ENCODE measurements at regions not wholly inside any gene's neighbourhood (a gene's known extent, or its start where the extent isn't known, plus 50 kb on each side); places are given as distances from the start of the nearest gene placed in this dataset.
"Not testable (repeated sequence)": the region's sequence is repeated elsewhere in the genome, so short reads cannot be mapped to it uniquely, and the experiment has no call there.

GRCh38 chr16:88200896-88201185 lies 181.9 kb upstream of the ZNF469 start:
- no peak for DNase-seq (ENCODE audit: low read depth)

GRCh38 chr16:88201611-88202010 lies 181.1 kb upstream of the ZNF469 start:
- DNase-seq (ENCODE audit: low read depth) = not testable (repeated sequence)

- DNase-seq (ENCODE audit: low read depth) = no peak
Observed at GRCh38 chr16:88202207-88202745, 180.5 kb upstream of the ZNF469 start.

GRCh38 chr16:88202856-88203681 lies 179.7 kb upstream of the ZNF469 start:
- DNase-seq (ENCODE audit: low read depth) = not testable (repeated sequence)

GRCh38 chr16:88204131-88205110 lies 178.3 kb upstream of the ZNF469 start:
- DNase-seq (ENCODE audit: low read depth) = not testable (repeated sequence)

GRCh38 chr16:88205482-88205881 lies 177.3 kb upstream of the ZNF469 start:
- DNase-seq (ENCODE audit: low read depth) = not testable (repeated sequence)

- DNase-seq (ENCODE audit: low read depth) = not testable (repeated sequence)
Observed at GRCh38 chr16:88206006-88206405, 176.8 kb upstream of the ZNF469 start.

GRCh38 chr16:88206516-88206915 lies 176.2 kb upstream of the ZNF469 start:
- DNase-seq (ENCODE audit: low read depth) = not testable (repeated sequence)

- DNase-seq (ENCODE audit: low read depth) = no peak
Observed at GRCh38 chr16:88208112-88208511, 174.6 kb upstream of the ZNF469 start.

GRCh38 chr16:88208776-88209175 lies 174.0 kb upstream of the ZNF469 start:
- not testable (repeated sequence) for DNase-seq (ENCODE audit: low read depth)

- DNase-seq (ENCODE audit: low read depth) = not testable (repeated sequence)
Observed at GRCh38 chr16:88209579-88209978, 173.2 kb upstream of the ZNF469 start.

GRCh38 chr16:88213937-88214336 lies 168.8 kb upstream of the ZNF469 start:
- not testable (repeated sequence) for DNase-seq (ENCODE audit: low read depth)

GRCh38 chr16:88221001-88221761 lies 161.6 kb upstream of the ZNF469 start:
- not testable (repeated sequence) for DNase-seq (ENCODE audit: low read depth)

GRCh38 chr16:88223696-88224095 lies 159.1 kb upstream of the ZNF469 start:
- DNase-seq (ENCODE audit: low read depth) = not testable (repeated sequence)

- DNase-seq (ENCODE audit: low read depth) = not testable (repeated sequence)
Observed at GRCh38 chr16:88224131-88224898, 158.4 kb upstream of the ZNF469 start.

GRCh38 chr16:88225640-88226230 lies 157.0 kb upstream of the ZNF469 start:
- not testable (repeated sequence) for DNase-seq (ENCODE audit: low read depth)

- not testable (repeated sequence) for DNase-seq (ENCODE audit: low read depth)
Observed at GRCh38 chr16:88226302-88226701, 156.5 kb upstream of the ZNF469 start.

- not testable (repeated sequence) for DNase-seq (ENCODE audit: low read depth)
Observed at GRCh38 chr16:88227026-88227721, 155.6 kb upstream of the ZNF469 start.

- not testable (repeated sequence) for DNase-seq (ENCODE audit: low read depth)
Observed at GRCh38 chr16:88227722-88228482, 154.9 kb upstream of the ZNF469 start.
